ENCODE measurements at regions not wholly inside any gene's neighbourhood (a gene's known extent, or its start where the extent isn't known, plus 50 kb on each side); places are given as distances from the start of the nearest gene placed in this dataset.

DNA sequence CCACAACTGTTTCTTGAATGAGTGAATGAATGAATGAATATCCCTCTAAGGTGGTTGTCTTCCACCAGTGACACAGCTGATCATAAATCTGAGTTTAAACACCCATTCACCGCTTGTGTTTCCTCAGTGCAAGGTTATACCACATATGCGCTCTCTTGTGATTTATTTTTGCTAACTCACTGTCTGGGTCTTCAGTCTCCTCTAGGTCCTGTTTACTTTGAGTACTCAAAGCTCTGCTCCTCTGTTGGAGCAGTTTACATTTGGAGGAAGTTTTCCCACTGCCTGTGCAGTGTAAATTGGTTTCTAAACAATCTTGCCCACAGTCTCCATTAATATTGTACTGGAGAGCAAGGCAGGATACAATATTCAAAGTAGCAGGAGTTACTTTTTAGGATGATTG is 212.6 kb upstream of the JADE1 start:
- no peak overlapping the region for H3K4me3 ChIP-seq (replicated peaks; ENCODE audit: insufficient read depth, low read length)
- DNase-seq (ENCODE audit: low read depth in 1 of 2, low spot score in 1 of 2), result no peak

GRCh38 chr4:128596115-128596514 is 213.4 kb upstream of the JADE1 start:
- Histone ChIP-seq H3K27ac (replicated peaks) (no peak overlapping the region), H3K27me3 (ENCODE audit: insufficient read depth, poor library complexity, severe bottlenecking) (no peaks in the 10 kb centered on the region), H3K4me3 (replicated peaks; ENCODE audit: insufficient read depth, low read length) (no peak overlapping the region)
- TF ChIP-seq GABPA (IDR thresholded peaks at IDR 0.05; ENCODE audit: low read depth) (no peak), REST (IDR thresholded peaks at IDR 0.05; ENCODE audit: insufficient replicate concordance, low read depth) (no peak), SPI1 (IDR thresholded peaks at IDR 0.05; ENCODE audit: borderline replicate concordance, low read depth) (no peak), POLR2AphosphoS5 (IDR thresholded peaks at IDR 0.05; ENCODE audit: low read depth) (no peak)
- TF ChIP-seq, protein P1, sequence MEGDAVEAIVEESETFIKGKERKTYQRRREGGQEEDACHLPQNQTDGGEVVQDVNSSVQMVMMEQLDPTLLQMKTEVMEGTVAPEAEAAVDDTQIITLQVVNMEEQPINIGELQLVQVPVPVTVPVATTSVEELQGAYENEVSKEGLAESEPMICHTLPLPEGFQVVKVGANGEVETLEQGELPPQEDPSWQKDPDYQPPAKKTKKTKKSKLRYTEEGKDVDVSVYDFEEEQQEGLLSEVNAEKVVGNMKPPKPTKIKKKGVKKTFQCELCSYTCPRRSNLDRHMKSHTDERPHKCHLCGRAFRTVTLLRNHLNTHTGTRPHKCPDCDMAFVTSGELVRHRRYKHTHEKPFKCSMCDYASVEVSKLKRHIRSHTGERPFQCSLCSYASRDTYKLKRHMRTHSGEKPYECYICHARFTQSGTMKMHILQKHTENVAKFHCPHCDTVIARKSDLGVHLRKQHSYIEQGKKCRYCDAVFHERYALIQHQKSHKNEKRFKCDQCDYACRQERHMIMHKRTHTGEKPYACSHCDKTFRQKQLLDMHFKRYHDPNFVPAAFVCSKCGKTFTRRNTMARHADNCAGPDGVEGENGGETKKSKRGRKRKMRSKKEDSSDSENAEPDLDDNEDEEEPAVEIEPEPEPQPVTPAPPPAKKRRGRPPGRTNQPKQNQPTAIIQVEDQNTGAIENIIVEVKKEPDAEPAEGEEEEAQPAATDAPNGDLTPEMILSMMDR (IDR thresholded peaks at IDR 0.05; ENCODE audit: insufficient read depth, low read length), result no peak
- no peak for DNase-seq (ENCODE audit: low read depth in 1 of 2, low spot score in 1 of 2)

More for the DNA sequence above, 212.6 kb upstream of the JADE1 start:
- Histone ChIP-seq H3K27me3 (ENCODE audit: insufficient read depth, poor library complexity, severe bottlenecking) (no peaks in the 10 kb centered on the region), H3K27ac (replicated peaks) (no peak overlapping the region)
- TF ChIP-seq REST (IDR thresholded peaks at IDR 0.05; ENCODE audit: insufficient replicate concordance, low read depth) (no peak), SPI1 (IDR thresholded peaks at IDR 0.05; ENCODE audit: borderline replicate concordance, low read depth) (no peak), POLR2AphosphoS5 (IDR thresholded peaks at IDR 0.05; ENCODE audit: low read depth) (no peak), GABPA (IDR thresholded peaks at IDR 0.05; ENCODE audit: low read depth) (no peak)
- TF ChIP-seq, protein P1 (IDR thresholded peaks at IDR 0.05; ENCODE audit: insufficient read depth, low read length), result no peak

DNA sequence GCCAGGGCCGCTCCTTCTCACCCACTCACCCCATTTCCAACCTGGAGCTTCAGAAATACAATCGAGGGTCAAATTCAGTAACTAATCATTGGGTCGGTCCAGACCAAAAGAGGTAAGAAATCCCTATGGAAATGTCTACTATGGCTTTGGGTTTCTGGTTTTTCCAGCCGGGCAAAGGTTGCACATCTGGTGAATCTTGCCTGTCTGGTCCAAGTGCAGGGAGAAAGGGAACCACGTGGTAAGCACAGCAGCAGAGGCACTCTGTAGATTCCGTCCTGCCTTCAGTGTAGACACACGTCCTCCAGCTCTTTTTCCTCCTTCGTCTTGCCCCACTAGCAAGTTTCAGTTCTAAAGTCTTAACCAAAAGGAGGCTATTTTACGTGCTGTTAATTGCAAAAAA is 218.0 kb upstream of the JADE1 start:
- TF ChIP-seq GABPA (IDR thresholded peaks at IDR 0.05; ENCODE audit: low read depth), result no peak
- TF ChIP-seq, protein P1 (IDR thresholded peaks at IDR 0.05; ENCODE audit: insufficient read depth, low read length), result no peak
- TF ChIP-seq POLR2AphosphoS5 (IDR thresholded peaks at IDR 0.05; ENCODE audit: low read depth), result no peak
- no peak for TF ChIP-seq SPI1 (IDR thresholded peaks at IDR 0.05; ENCODE audit: borderline replicate concordance, low read depth)
- no peak for TF ChIP-seq REST (IDR thresholded peaks at IDR 0.05; ENCODE audit: insufficient replicate concordance, low read depth)
- Histone ChIP-seq H3K27me3 (ENCODE audit: insufficient read depth, poor library complexity, severe bottlenecking) (no peaks in the 10 kb centered on the region), H3K27ac (replicated peaks) (no peak overlapping the region), H3K4me3 (replicated peaks; ENCODE audit: insufficient read depth, low read length) (no peak overlapping the region)
- DNase-seq (ENCODE audit: low read depth in 1 of 2, low spot score in 1 of 2), result no peak
